ENCODE measurements at regions not wholly inside any gene's neighbourhood (a gene's known extent, or its start where the extent isn't known, plus 50 kb on each side); places are given as distances from the start of the nearest gene placed in this dataset.

DNA sequence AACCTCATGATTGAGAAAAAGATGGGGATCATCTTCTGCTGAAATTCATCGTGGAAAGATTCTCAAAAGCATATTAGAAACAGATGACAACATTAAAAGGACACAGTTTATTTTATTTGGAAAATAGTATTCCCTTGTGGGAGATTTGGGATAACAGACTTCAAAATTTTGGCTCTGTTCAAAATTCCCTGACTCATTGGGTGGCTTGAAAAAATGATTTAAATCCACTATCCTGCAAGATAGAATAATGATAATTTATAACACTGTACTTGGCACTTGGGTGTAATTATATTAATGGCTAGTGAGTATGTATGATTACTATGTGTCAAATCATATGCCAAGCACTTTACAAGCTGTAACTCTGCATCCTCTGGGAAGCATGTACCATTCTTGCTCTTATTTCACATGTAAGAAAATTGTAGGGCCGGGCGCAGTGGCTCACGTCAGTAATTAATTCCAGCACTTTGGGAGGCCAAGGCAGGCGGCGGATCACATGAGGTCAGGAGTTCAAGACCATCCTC lies 128.8 kb downstream of the LMNTD1 start:
- H3K27ac ChIP-seq: no peak overlapping the region
- no peaks in the 10 kb centered on the region for H3K9me3 ChIP-seq
- no peak for DNase-seq
- no peaks in the 10 kb centered on the region for H3K4me1 ChIP-seq
- H3K36me3 ChIP-seq: no peaks in the 10 kb centered on the region
- H3K4me3 ChIP-seq: no peak overlapping the region
- no peaks in the 10 kb centered on the region for H3K27me3 ChIP-seq
- intact Hi-C loops (cut with DNase I; ENCODE audit: low total_unique reads): no loop called here
- TF ChIP-seq, protein P1, sequence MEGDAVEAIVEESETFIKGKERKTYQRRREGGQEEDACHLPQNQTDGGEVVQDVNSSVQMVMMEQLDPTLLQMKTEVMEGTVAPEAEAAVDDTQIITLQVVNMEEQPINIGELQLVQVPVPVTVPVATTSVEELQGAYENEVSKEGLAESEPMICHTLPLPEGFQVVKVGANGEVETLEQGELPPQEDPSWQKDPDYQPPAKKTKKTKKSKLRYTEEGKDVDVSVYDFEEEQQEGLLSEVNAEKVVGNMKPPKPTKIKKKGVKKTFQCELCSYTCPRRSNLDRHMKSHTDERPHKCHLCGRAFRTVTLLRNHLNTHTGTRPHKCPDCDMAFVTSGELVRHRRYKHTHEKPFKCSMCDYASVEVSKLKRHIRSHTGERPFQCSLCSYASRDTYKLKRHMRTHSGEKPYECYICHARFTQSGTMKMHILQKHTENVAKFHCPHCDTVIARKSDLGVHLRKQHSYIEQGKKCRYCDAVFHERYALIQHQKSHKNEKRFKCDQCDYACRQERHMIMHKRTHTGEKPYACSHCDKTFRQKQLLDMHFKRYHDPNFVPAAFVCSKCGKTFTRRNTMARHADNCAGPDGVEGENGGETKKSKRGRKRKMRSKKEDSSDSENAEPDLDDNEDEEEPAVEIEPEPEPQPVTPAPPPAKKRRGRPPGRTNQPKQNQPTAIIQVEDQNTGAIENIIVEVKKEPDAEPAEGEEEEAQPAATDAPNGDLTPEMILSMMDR (IDR thresholded peaks at IDR 0.05): no peak
- TF ChIP-seq POLR2A (IDR thresholded peaks at IDR 0.05): no peak

DNA sequence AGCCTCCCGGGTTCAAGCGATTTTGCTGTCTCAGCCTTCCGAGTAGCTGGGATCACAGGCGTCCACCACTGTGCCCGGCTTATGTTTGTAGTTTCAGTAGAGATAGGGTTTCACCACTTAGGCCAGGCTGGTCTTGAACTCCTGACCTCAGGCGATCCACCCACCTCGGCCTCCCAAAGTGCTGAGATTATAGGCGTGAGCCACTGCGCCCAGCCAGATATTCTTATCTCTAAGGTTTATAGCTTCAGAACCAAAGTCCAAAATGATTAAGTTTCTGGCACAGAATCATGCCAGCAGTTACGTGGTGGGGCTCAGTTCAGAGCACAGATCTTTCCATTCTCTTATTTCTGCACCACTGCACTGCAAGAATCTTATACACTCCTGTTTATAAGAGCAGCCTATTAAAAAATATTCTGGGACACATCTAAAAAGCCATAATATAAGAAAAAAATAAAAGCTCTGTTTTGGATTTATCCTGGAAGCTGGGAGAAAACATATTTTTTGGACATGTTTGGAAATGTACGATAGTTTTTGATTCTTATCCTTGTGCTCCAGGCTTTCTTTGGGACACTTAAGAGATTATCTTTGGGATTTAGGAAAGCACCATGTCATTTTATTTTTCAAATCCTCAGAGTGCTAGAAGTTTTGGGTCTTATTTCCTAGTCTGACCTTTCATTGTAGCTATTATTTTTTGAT lies 129.6 kb downstream of the LMNTD1 start:
- Histone ChIP-seq H3K27ac (no peak overlapping the region), H3K27me3 (no peaks in the 10 kb centered on the region), H3K9me3 (no peaks in the 10 kb centered on the region), H3K36me3 (no peaks in the 10 kb centered on the region), H3K4me3 (no peak overlapping the region), H3K4me1 (no peaks in the 10 kb centered on the region)
- no peak for TF ChIP-seq POLR2A (IDR thresholded peaks at IDR 0.05)
- TF ChIP-seq, protein P1 (IDR thresholded peaks at IDR 0.05): no peak
- intact Hi-C loops (cut with DNase I; ENCODE audit: low total_unique reads): no loop called here
- no peak for DNase-seq

DNA sequence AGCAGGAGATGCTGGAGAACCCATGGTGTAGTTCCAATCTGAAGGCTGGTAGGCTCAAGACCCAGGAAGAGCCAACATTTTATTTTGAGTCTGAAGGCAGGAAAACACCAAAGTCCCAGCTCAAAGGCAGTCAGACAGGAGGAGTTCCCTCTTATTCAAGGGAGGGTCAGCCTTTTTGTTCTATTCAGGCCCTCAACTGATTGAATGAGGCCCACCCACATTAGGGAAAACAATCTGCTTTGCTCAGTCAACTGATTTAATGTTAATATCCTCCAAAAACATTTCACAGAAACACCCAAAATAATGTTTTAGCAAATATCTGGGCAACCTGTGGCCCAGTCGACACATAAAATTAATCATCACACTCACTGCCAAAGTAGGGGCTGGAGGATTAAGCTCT lies 130.8 kb downstream of the LMNTD1 start:
- Histone ChIP-seq H3K27ac (no peak overlapping the region), H3K36me3 (no peaks in the 10 kb centered on the region), H3K27me3 (no peaks in the 10 kb centered on the region), H3K4me1 (no peaks in the 10 kb centered on the region), H3K4me3 (no peak overlapping the region), H3K9me3 (no peaks in the 10 kb centered on the region)
- intact Hi-C loops (cut with DNase I; ENCODE audit: low total_unique reads): no loop called here
- no peak for TF ChIP-seq POLR2A (IDR thresholded peaks at IDR 0.05)
- TF ChIP-seq, protein P1 (IDR thresholded peaks at IDR 0.05): no peak
- no peak for DNase-seq

DNA sequence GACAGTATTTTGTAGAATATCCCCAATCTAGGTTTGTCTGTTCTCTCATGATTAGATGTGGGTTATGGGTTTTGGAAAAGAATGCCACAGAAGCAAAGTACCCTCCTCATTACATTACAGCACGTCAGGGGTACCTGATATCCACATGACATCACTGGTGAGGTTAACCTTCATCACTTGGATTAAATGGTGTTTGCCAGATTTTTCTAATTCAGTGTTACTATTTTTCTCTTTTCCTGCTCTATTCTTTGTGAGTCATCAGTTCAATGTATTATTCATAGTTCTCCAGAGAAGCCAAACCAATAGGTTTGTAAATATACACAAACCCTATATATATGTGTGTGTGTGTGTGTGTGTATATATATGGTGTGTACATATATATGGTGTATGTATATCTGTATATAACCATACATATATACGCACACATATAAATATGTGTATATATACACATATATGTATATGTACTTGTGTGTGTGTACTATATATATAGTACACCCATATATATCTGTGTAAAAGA lies 131.4 kb downstream of the LMNTD1 start:
- H3K4me3 ChIP-seq: no peak overlapping the region
- H3K36me3 ChIP-seq: no peaks in the 10 kb centered on the region
- no peak for DNase-seq
- no peak overlapping the region for H3K27ac ChIP-seq
- intact Hi-C loops (cut with DNase I; ENCODE audit: low total_unique reads): no loop called here
- no peak for TF ChIP-seq POLR2A (IDR thresholded peaks at IDR 0.05)
- TF ChIP-seq, protein P1 (IDR thresholded peaks at IDR 0.05): no peak
- no peaks in the 10 kb centered on the region for H3K9me3 ChIP-seq
- no peaks in the 10 kb centered on the region for H3K4me1 ChIP-seq
- no peaks in the 10 kb centered on the region for H3K27me3 ChIP-seq

DNA sequence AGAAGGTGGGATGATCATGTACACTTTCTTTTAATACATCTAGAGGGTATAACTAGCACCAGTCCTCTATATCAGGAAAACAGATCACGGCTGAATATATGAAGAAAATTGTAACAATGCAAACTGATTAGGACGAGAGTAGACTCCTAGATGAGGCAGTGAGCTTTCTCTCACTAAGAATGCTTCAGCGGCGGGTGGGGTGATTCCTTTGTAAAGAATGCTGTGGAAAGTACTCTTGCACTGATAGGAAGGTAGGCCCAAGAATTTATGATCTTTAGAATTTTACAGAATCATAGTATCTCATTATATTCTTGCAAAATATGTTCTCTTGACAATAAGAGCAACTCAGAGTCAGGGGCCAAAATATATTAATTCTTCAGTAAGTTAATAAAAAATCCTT lies 133.0 kb downstream of the LMNTD1 start:
- Histone ChIP-seq H3K4me1 (no peaks in the 10 kb centered on the region), H3K36me3 (no peaks in the 10 kb centered on the region), H3K27me3 (no peaks in the 10 kb centered on the region), H3K9me3 (no peaks in the 10 kb centered on the region), H3K27ac (no peak overlapping the region), H3K4me3 (no peak overlapping the region)
- no peak for DNase-seq
- no peak for TF ChIP-seq POLR2A (IDR thresholded peaks at IDR 0.05)
- TF ChIP-seq, protein P1 (IDR thresholded peaks at IDR 0.05): no peak
- intact Hi-C loops (cut with DNase I; ENCODE audit: low total_unique reads): no loop called here
